HK-2 (cell line): ENCODE measurements at regions not wholly inside any gene's neighbourhood (a gene's known extent, or its start where the extent isn't known, plus 50 kb on each side); places are given as distances from the start of the nearest gene placed in this dataset.
A peak's percentile ranks its signal among the peaks of the same experiment; 100 is the strongest.

Experiments used
- DNase-seq: peaks from one replicate; pipeline ENCODE4 v3.0.0-alpha.2; 2018; ENCODE audit not compliant: unreplicated experiment

- no peak for DNase-seq
These were observed 184.1 kb upstream of the IVNS1ABP start for GRCh38 chr1:185501099-185501498.

- DNase-seq: peak; percentile 13
These were observed 183.1 kb upstream of the IVNS1ABP start for GRCh38 chr1:185500001-185500626.

- no peak for DNase-seq
These were observed 181.2 kb upstream of the IVNS1ABP start for GRCh38 chr1:185498207-185498606.

- no peak for DNase-seq
These were observed 180.1 kb upstream of the IVNS1ABP start for GRCh38 chr1:185497177-185497576.

- no peak for DNase-seq
These were observed 178.9 kb upstream of the IVNS1ABP start for GRCh38 chr1:185495898-185496297.

GRCh38 chr1:185495007-185495406 lies 178.0 kb upstream of the IVNS1ABP start:
- DNase-seq: no peak

- no peak for DNase-seq
These were observed 175.2 kb upstream of the IVNS1ABP start for GRCh38 chr1:185492089-185492825.

GRCh38 chr1:185491604-185492003 lies 174.6 kb upstream of the IVNS1ABP start:
- no peak for DNase-seq

- DNase-seq: no peak
These were observed 173.9 kb upstream of the IVNS1ABP start for GRCh38 chr1:185490924-185491323.

GRCh38 chr1:185489406-185489805 lies 172.4 kb upstream of the IVNS1ABP start:
- DNase-seq: no peak

GRCh38 chr1:185488808-185489207 lies 171.8 kb upstream of the IVNS1ABP start:
- no peak for DNase-seq

- no peak for DNase-seq
These were observed 170.9 kb upstream of the IVNS1ABP start for GRCh38 chr1:185487936-185488335.

GRCh38 chr1:185487026-185487425 lies 170.0 kb upstream of the IVNS1ABP start:
- no peak for DNase-seq

- DNase-seq: no peak
These were observed 169.3 kb upstream of the IVNS1ABP start for GRCh38 chr1:185486346-185486745.

GRCh38 chr1:185483664-185484450 lies 166.8 kb upstream of the IVNS1ABP start:
- peak; percentile 36 for DNase-seq

- DNase-seq: no peak
These were observed 166.2 kb upstream of the IVNS1ABP start for GRCh38 chr1:185483217-185483616.

GRCh38 chr1:185480545-185480944 lies 163.5 kb upstream of the IVNS1ABP start:
- DNase-seq: no peak

- no peak for DNase-seq
These were observed 162.8 kb upstream of the IVNS1ABP start for GRCh38 chr1:185479796-185480195.

GRCh38 chr1:185478877-185479276 lies 161.8 kb upstream of the IVNS1ABP start:
- no peak for DNase-seq

- no peak for DNase-seq
These were observed 160.9 kb upstream of the IVNS1ABP start for GRCh38 chr1:185477638-185478580.

- DNase-seq: no peak
These were observed 157.6 kb upstream of the IVNS1ABP start for GRCh38 chr1:185474440-185475149.
